ENCODE measurements at regions not wholly inside any gene's neighbourhood (a gene's known extent, or its start where the extent isn't known, plus 50 kb on each side); places are given as distances from the start of the nearest gene placed in this dataset.

- no peak for DNase-seq (ENCODE audit: low read depth, low spot score)
- no peak overlapping the region for H3K4me3 ChIP-seq (ENCODE audit: low read length)
These were observed 446.5 kb downstream of the ADAMTS20 start for GRCh38 chr12:43105426-43105981.

GRCh38 chr12:43104494-43104893, 447.5 kb downstream of the ADAMTS20 start:
- DNase-seq (ENCODE audit: low read depth, low spot score), result no peak
- H3K4me3 ChIP-seq (ENCODE audit: low read length), result no peak overlapping the region

GRCh38 chr12:43103866-43104265, 448.1 kb downstream of the ADAMTS20 start:
- no peak for DNase-seq (ENCODE audit: low read depth, low spot score)

GRCh38 chr12:43102546-43103264, 449.3 kb downstream of the ADAMTS20 start:
- DNase-seq (ENCODE audit: low read depth, low spot score), result no peak
- no peak overlapping the region for H3K4me3 ChIP-seq (ENCODE audit: low read length)

More at GRCh38 chr12:43103866-43104265, 448.1 kb downstream of the ADAMTS20 start:
- H3K4me3 ChIP-seq (ENCODE audit: low read length), result no peak overlapping the region

GRCh38 chr12:43100231-43100630, 451.8 kb downstream of the ADAMTS20 start:
- H3K4me3 ChIP-seq (ENCODE audit: low read length), result no peak overlapping the region
- DNase-seq (ENCODE audit: low read depth, low spot score), result no peak

GRCh38 chr12:43099691-43100163, 452.3 kb downstream of the ADAMTS20 start:
- H3K4me3 ChIP-seq (ENCODE audit: low read length), result no peak overlapping the region
- no peak for DNase-seq (ENCODE audit: low read depth, low spot score)

GRCh38 chr12:43098766-43099550, 453.0 kb downstream of the ADAMTS20 start:
- DNase-seq (ENCODE audit: low read depth, low spot score), result no peak

GRCh38 chr12:43098071-43098470, 453.9 kb downstream of the ADAMTS20 start:
- no peak for DNase-seq (ENCODE audit: low read depth, low spot score)

More at GRCh38 chr12:43098766-43099550, 453.0 kb downstream of the ADAMTS20 start:
- no peak overlapping the region for H3K4me3 ChIP-seq (ENCODE audit: low read length)

GRCh38 chr12:43097471-43097870, 454.5 kb downstream of the ADAMTS20 start:
- no peak for DNase-seq (ENCODE audit: low read depth, low spot score)

More at GRCh38 chr12:43098071-43098470, 453.9 kb downstream of the ADAMTS20 start:
- no peak overlapping the region for H3K4me3 ChIP-seq (ENCODE audit: low read length)

GRCh38 chr12:43095669-43096280, 456.2 kb downstream of the ADAMTS20 start:
- H3K4me3 ChIP-seq (ENCODE audit: low read length), result no peak overlapping the region
- no peak for DNase-seq (ENCODE audit: low read depth, low spot score)

More at GRCh38 chr12:43097471-43097870, 454.5 kb downstream of the ADAMTS20 start:
- H3K4me3 ChIP-seq (ENCODE audit: low read length), result no peak overlapping the region

GRCh38 chr12:43094886-43095575, 457.0 kb downstream of the ADAMTS20 start:
- no peak for DNase-seq (ENCODE audit: low read depth, low spot score)
- no peak overlapping the region for H3K4me3 ChIP-seq (ENCODE audit: low read length)

GRCh38 chr12:43090981-43091380, 461.0 kb downstream of the ADAMTS20 start:
- DNase-seq (ENCODE audit: low read depth, low spot score), result no peak
- no peak overlapping the region for H3K4me3 ChIP-seq (ENCODE audit: low read length)

- H3K4me3 ChIP-seq (ENCODE audit: low read length), result no peak overlapping the region
- no peak for DNase-seq (ENCODE audit: low read depth, low spot score)
These were observed 464.6 kb downstream of the ADAMTS20 start for GRCh38 chr12:43087195-43088091.

- no peak for DNase-seq (ENCODE audit: low read depth, low spot score)
- H3K4me3 ChIP-seq (ENCODE audit: low read length), result no peak overlapping the region
These were observed 472.5 kb downstream of the ADAMTS20 start for GRCh38 chr12:43079476-43079875.

GRCh38 chr12:43078976-43079375, 473.0 kb downstream of the ADAMTS20 start:
- no peak for DNase-seq (ENCODE audit: low read depth, low spot score)
- H3K4me3 ChIP-seq (ENCODE audit: low read length), result no peak overlapping the region

- H3K4me3 ChIP-seq (ENCODE audit: low read length), result no peak overlapping the region
- no peak for DNase-seq (ENCODE audit: low read depth, low spot score)
These were observed 479.6 kb downstream of the ADAMTS20 start for GRCh38 chr12:43072431-43072830.

- DNase-seq (ENCODE audit: low read depth, low spot score), result no peak
- H3K4me3 ChIP-seq (ENCODE audit: low read length), result no peak overlapping the region
These were observed 480.2 kb upstream of the PRICKLE1 start for GRCh38 chr12:43069768-43070221.

GRCh38 chr12:43066471-43066870, 476.9 kb upstream of the PRICKLE1 start:
- DNase-seq (ENCODE audit: low read depth, low spot score), result no peak
- H3K4me3 ChIP-seq (ENCODE audit: low read length), result no peak overlapping the region
